ENCODE measurements at regions not wholly inside any gene's neighbourhood (a gene's known extent, or its start where the extent isn't known, plus 50 kb on each side); places are given as distances from the start of the nearest gene placed in this dataset.

GRCh38 chr5:40367255-40367654 lies 312.5 kb upstream of the PTGER4 start:
- H3K23ac ChIP-seq (ENCODE audit: insufficient read length, low read depth, low read length): no peak overlapping the region

More at GRCh38 chr5:40367255-40367654, 312.5 kb upstream of the PTGER4 start:
- H4K20me1 ChIP-seq (ENCODE audit: control insufficient read depth, insufficient read depth, insufficient read length): no peaks in the 10 kb centered on the region
- H3K79me1 ChIP-seq (ENCODE audit: insufficient read depth, low read depth, low read length, poor library complexity, severe bottlenecking): no peaks in the 10 kb centered on the region
- no peak overlapping the region for H2BK20ac ChIP-seq (ENCODE audit: low read depth, low read length, poor library complexity, severe bottlenecking)
- no peak for DNase-seq
- no peak overlapping the region for H3K56ac ChIP-seq (ENCODE audit: insufficient read length, low read depth, low read length)
- no peak overlapping the region for H3K27ac ChIP-seq (ENCODE audit: insufficient read length, low read depth, low read length)
- H3K9me3 ChIP-seq (ENCODE audit: control insufficient read depth, low read depth, low read length): no peaks in the 10 kb centered on the region
- H2AFZ ChIP-seq (ENCODE audit: low read length): no peak overlapping the region
- Mint-ChIP-seq H3K36me3 (ENCODE audit: insufficient read depth in 1 of 3, low read depth in 3 of 3) (peaks cover 0 to 4% (median 0%) of the 10 kb centered on the region in 3 experiments; a peak in 1 of 7 replicates), H3K9me3 (peaks cover 3 to 7% of the 10 kb centered on the region in 2 experiments; a peak in 2 of 5 replicates), H3K4me1 (no peaks in the 10 kb centered on the region), H3K27me3 (ENCODE audit: low read depth) (no peaks in the 10 kb centered on the region), H3K27ac (no peak overlapping the region), H3K4me3 (no peak overlapping the region)
- no peak overlapping the region for H4K5ac ChIP-seq (ENCODE audit: insufficient read length, low read depth, low read length)
- no peak overlapping the region for H2AK5ac ChIP-seq (ENCODE audit: insufficient read length, low read length)
- H2BK120ac ChIP-seq (ENCODE audit: low read depth, low read length, poor library complexity, severe bottlenecking): no peak overlapping the region
- no CpG with 5 or more reads among the region's 2 CpGs for WGBS (ENCODE audit: extremely low coverage, insufficient read length, low lambda C conversion rate)
- no peak overlapping the region for H2BK15ac ChIP-seq (ENCODE audit: low read depth, low read length)
- no peak overlapping the region for H2BK12ac ChIP-seq (ENCODE audit: insufficient read length, low read depth, low read length)
- H3T11ph ChIP-seq (ENCODE audit: low read length): no peak overlapping the region
- H3K23me2 ChIP-seq (ENCODE audit: insufficient read length, low read depth, low read length, poor library complexity, severe bottlenecking): no peaks in the 10 kb centered on the region
- H3K4ac ChIP-seq (ENCODE audit: low read depth, low read length): no peak overlapping the region
- no peak overlapping the region for H3K9ac ChIP-seq (ENCODE audit: extremely low read depth, insufficient read length, low read length)
- H4K91ac ChIP-seq (ENCODE audit: insufficient read length, low read depth, low read length): no peak overlapping the region
- H3K14ac ChIP-seq (ENCODE audit: insufficient read depth, low read length): no peak overlapping the region
- no peaks in the 10 kb centered on the region for H3K27me3 ChIP-seq (ENCODE audit: insufficient read depth, low read length)
- no peak overlapping the region for H4K8ac ChIP-seq (replicated peaks; ENCODE audit: insufficient read length, low read depth, low read length)
- no peaks in the 10 kb centered on the region for H3K4me1 ChIP-seq (ENCODE audit: insufficient read depth, low read length)
- H3K79me2 ChIP-seq (ENCODE audit: insufficient read depth, low read length): no peaks in the 10 kb centered on the region
- no peak overlapping the region for H2BK5ac ChIP-seq (ENCODE audit: insufficient read length, low read length)
- H3K4me2 ChIP-seq (ENCODE audit: insufficient read depth, insufficient read length, low read length): no peak overlapping the region
- H3K18ac ChIP-seq (ENCODE audit: insufficient read length, low read depth, low read length): no peak overlapping the region
- TF ChIP-seq, protein P1, sequence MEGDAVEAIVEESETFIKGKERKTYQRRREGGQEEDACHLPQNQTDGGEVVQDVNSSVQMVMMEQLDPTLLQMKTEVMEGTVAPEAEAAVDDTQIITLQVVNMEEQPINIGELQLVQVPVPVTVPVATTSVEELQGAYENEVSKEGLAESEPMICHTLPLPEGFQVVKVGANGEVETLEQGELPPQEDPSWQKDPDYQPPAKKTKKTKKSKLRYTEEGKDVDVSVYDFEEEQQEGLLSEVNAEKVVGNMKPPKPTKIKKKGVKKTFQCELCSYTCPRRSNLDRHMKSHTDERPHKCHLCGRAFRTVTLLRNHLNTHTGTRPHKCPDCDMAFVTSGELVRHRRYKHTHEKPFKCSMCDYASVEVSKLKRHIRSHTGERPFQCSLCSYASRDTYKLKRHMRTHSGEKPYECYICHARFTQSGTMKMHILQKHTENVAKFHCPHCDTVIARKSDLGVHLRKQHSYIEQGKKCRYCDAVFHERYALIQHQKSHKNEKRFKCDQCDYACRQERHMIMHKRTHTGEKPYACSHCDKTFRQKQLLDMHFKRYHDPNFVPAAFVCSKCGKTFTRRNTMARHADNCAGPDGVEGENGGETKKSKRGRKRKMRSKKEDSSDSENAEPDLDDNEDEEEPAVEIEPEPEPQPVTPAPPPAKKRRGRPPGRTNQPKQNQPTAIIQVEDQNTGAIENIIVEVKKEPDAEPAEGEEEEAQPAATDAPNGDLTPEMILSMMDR (conservative IDR thresholded peaks at IDR 0.05): no peak

Measured in H9 (cell line).